ENCODE measurements at regions not wholly inside any gene's neighbourhood (a gene's known extent, or its start where the extent isn't known, plus 50 kb on each side); places are given as distances from the start of the nearest gene placed in this dataset.

- FAIRE-seq: no peak
- Histone ChIP-seq H3K4me2 (no peak overlapping the region), H3K4me1 (no peaks in the 10 kb centered on the region), H3K9me3 (no peaks in the 10 kb centered on the region), H3K27ac (no peak overlapping the region), H3K4me3 (no peak overlapping the region)
- DNase-seq (ENCODE audit: low read depth in 1 of 2, low spot score in 1 of 2): no peak
- ATAC-seq: no peak
- CTCF ChIA-PET: interaction anchor here (0.7 kb wide), 1 partner anchor 28 kb away, joined by 3 read pairs; no protein-coding TSS in a partner anchor
- no peak for TF ChIP-seq HMGXB4 (CRISPR knock-in tag; IDR thresholded peaks at IDR 0.05; ENCODE audit: borderline replicate concordance)
- no peak for TF ChIP-seq KDM1A (IDR thresholded peaks at IDR 0.05; ENCODE audit: low read depth)
- no peak for TF ChIP-seq HOXB5 (CRISPR knock-in tag; IDR thresholded peaks at IDR 0.05)
- TF ChIP-seq EHF (CRISPR knock-in tag; IDR thresholded peaks at IDR 0.05): no peak
- TF ChIP-seq PBX3 (IDR thresholded peaks at IDR 0.05): no peak
- TF ChIP-seq RNF2 (IDR thresholded peaks at IDR 0.05; ENCODE audit: borderline replicate concordance, low read depth): no peak
- no peak for TF ChIP-seq EHMT2 (IDR thresholded peaks at IDR 0.05; ENCODE audit: low read depth)
- no peak for TF ChIP-seq TFCP2L1 (CRISPR knock-in tag; IDR thresholded peaks at IDR 0.05)
- no peak for TF ChIP-seq HDAC2 (IDR thresholded peaks at IDR 0.05)
- TF ChIP-seq HOXA7 (CRISPR knock-in tag; IDR thresholded peaks at IDR 0.05): no peak
- TF ChIP-seq NPAS2 (CRISPR knock-in tag; IDR thresholded peaks at IDR 0.05; ENCODE audit: borderline replicate concordance): no peak
- TF ChIP-seq ZFP36 (IDR thresholded peaks at IDR 0.05; ENCODE audit: borderline replicate concordance, partially characterized antibody): no peak
- no peak for TF ChIP-seq JUN (IDR thresholded peaks at IDR 0.05)
- TF ChIP-seq POLR2AphosphoS2 (conservative IDR thresholded peaks at IDR 0.05; ENCODE audit: low read length): no peak
- no peak for TF ChIP-seq KDM5A (IDR thresholded peaks at IDR 0.05)
- no peak for TF ChIP-seq CEBPB (IDR thresholded peaks at IDR 0.05)
- TF ChIP-seq ZNF302 (CRISPR knock-in tag; IDR thresholded peaks at IDR 0.05): no peak
- no peak for TF ChIP-seq BCL3 (IDR thresholded peaks at IDR 0.05)
- no peak for TF ChIP-seq RARB (CRISPR knock-in tag; IDR thresholded peaks at IDR 0.05)
- WGBS (ENCODE audit: missing lambda C conversion rate): 35% methylated on average over 5 of the region's 5 CpGs
- POLR2A ChIA-PET: no interaction called here
Observed at GRCh38 chr1:30024411-30025195, 698.8 kb downstream of the MATN1 start.

DNA sequence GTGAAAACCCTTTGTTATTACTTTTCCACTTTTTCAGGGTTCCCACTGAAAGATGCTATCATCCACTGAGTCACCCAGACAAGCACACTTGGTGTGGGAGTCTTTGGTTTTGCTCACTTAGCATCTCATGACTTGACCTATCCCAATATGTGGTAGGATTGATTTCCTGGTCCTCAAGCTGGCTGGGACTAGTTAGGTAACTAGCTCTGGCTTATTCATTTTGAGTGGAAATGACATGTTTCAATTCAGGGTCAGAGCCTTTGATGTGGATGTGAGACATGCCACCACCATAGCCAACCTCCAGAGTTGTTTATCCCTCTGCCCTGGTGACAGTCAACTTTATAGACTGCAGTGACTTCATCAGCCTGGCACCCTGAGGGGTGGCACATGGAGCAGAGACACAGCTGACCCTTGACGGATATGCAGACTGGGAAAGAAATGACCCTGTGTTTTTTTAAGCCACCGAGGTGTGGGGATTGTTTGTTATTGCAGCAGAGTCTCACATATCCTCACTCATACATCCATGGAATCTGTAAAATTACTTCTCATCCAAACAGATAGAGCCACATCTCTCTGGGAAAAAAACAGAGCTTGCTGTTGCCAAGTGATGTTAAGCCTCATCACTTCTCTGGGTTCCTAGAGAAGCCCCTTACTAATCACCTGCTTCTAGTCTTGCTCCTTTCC is 699.9 kb downstream of the MATN1 start:
- ChIA-PET CTCF (interaction anchor here (1.7 to 1.8 kb wide), 2 partner anchors 10 to 67 kb away, joined by 3 to 4 read pairs; no protein-coding TSS in a partner anchor), POLR2A (no interaction called here)
- H3K4me1 ChIP-seq: no peaks in the 10 kb centered on the region
- 17% methylated on average over 2 of the region's 2 CpGs for WGBS (ENCODE audit: missing lambda C conversion rate)
- FAIRE-seq (no peak), DNase-seq (ENCODE audit: low read depth in 1 of 2, low spot score in 1 of 2) (no peak), ATAC-seq (no peak)
- no peaks in the 10 kb centered on the region for H3K9me3 ChIP-seq
- no peak overlapping the region for H3K4me3 ChIP-seq
- no peak overlapping the region for H3K4me2 ChIP-seq
- no peak overlapping the region for H3K27ac ChIP-seq
- TF ChIP-seq BCL3 (IDR thresholded peaks at IDR 0.05): no peak
- TF ChIP-seq NPAS2 (CRISPR knock-in tag; IDR thresholded peaks at IDR 0.05; ENCODE audit: borderline replicate concordance): no peak
- TF ChIP-seq MYC (IDR thresholded peaks at IDR 0.05; ENCODE audit: borderline replicate concordance, low read length): no peak
- TF ChIP-seq E2F6 (IDR thresholded peaks at IDR 0.05; ENCODE audit: borderline replicate concordance, low read depth): no peak
- TF ChIP-seq ESRRA (IDR thresholded peaks at IDR 0.05; ENCODE audit: borderline replicate concordance, low read length): no peak
- TF ChIP-seq HES2 (IDR thresholded peaks at IDR 0.05): no peak
- TF ChIP-seq RCOR1 (IDR thresholded peaks at IDR 0.05; ENCODE audit: low read depth, low read length): no peak
- no peak for TF ChIP-seq JUN (IDR thresholded peaks at IDR 0.05)
- TF ChIP-seq HDAC2 (IDR thresholded peaks at IDR 0.05): no peak
- TF ChIP-seq PBX3 (IDR thresholded peaks at IDR 0.05): no peak
- no peak for TF ChIP-seq EP300 (IDR thresholded peaks at IDR 0.05)
- no peak for TF ChIP-seq RNF2 (IDR thresholded peaks at IDR 0.05; ENCODE audit: borderline replicate concordance, low read depth)
- TF ChIP-seq EHF (CRISPR knock-in tag; IDR thresholded peaks at IDR 0.05): no peak
- TF ChIP-seq HOXA7 (CRISPR knock-in tag; IDR thresholded peaks at IDR 0.05): no peak
- TF ChIP-seq FOSL2 (IDR thresholded peaks at IDR 0.05): no peak
- TF ChIP-seq FOSL2 (CRISPR knock-in tag; IDR thresholded peaks at IDR 0.05): no peak
- no peak for TF ChIP-seq HOXB5 (CRISPR knock-in tag; IDR thresholded peaks at IDR 0.05)
